ENCODE measurements at regions not wholly inside any gene's neighbourhood (a gene's known extent, or its start where the extent isn't known, plus 50 kb on each side); places are given as distances from the start of the nearest gene placed in this dataset.

GRCh38 chr19:31612873-31613272 is 263.6 kb upstream of the TSHZ3 start:
- no peak for DNase-seq
- H3K27ac ChIP-seq = no peak overlapping the region
- no peaks in the 10 kb centered on the region for H3K4me1 ChIP-seq
- H3K27me3 ChIP-seq (ENCODE audit: low read depth) = no peaks in the 10 kb centered on the region
- no peaks in the 10 kb centered on the region for H3K36me3 ChIP-seq
- intact Hi-C loops (cut with DNase I) = no loop called here
- ATAC-seq = no peak
- TF ChIP-seq CTCF (IDR thresholded peaks at IDR 0.05) = no peak
- no peak overlapping the region for H3K4me3 ChIP-seq
- H3K9me3 ChIP-seq = no peaks in the 10 kb centered on the region

- H3K27me3 ChIP-seq (ENCODE audit: low read depth) = no peaks in the 10 kb centered on the region
- no peak overlapping the region for H3K27ac ChIP-seq
- no peaks in the 10 kb centered on the region for H3K4me1 ChIP-seq
- no peak overlapping the region for H3K4me3 ChIP-seq
- DNase-seq (no peak), ATAC-seq (peak; percentile 33 to 65)
- intact Hi-C loops (cut with DNase I) = no loop called here
- H3K9me3 ChIP-seq = no peaks in the 10 kb centered on the region
- no peaks in the 10 kb centered on the region for H3K36me3 ChIP-seq
- no peak for TF ChIP-seq CTCF (IDR thresholded peaks at IDR 0.05)
These were observed 264.5 kb upstream of the TSHZ3 start for GRCh38 chr19:31613683-31614219.

GRCh38 chr19:31616031-31616430 is 266.8 kb upstream of the TSHZ3 start:
- no peaks in the 10 kb centered on the region for H3K4me1 ChIP-seq
- no peaks in the 10 kb centered on the region for H3K27me3 ChIP-seq (ENCODE audit: low read depth)
- H3K4me3 ChIP-seq = no peak overlapping the region
- DNase-seq (no peak), ATAC-seq (no peak)
- H3K9me3 ChIP-seq = no peaks in the 10 kb centered on the region
- intact Hi-C loops (cut with DNase I) = no loop called here
- no peaks in the 10 kb centered on the region for H3K36me3 ChIP-seq
- no peak for TF ChIP-seq CTCF (IDR thresholded peaks at IDR 0.05)
- no peak overlapping the region for H3K27ac ChIP-seq

- Histone ChIP-seq H3K36me3 (no peaks in the 10 kb centered on the region), H3K27ac (no peak overlapping the region), H3K4me3 (no peak overlapping the region), H3K27me3 (ENCODE audit: low read depth) (no peaks in the 10 kb centered on the region), H3K4me1 (no peaks in the 10 kb centered on the region), H3K9me3 (peaks cover 5% of the 10 kb centered on the region)
- intact Hi-C loops (cut with DNase I) = no loop called here
- DNase-seq = no peak
- no peak for ATAC-seq
- no peak for TF ChIP-seq CTCF (IDR thresholded peaks at IDR 0.05)
These were observed 267.9 kb upstream of the TSHZ3 start for GRCh38 chr19:31617010-31617585.

- H3K4me1 ChIP-seq = no peaks in the 10 kb centered on the region
- no peak overlapping the region for H3K27ac ChIP-seq
- H3K27me3 ChIP-seq (ENCODE audit: low read depth) = no peaks in the 10 kb centered on the region
- ATAC-seq (no peak), DNase-seq (no peak)
- no peak overlapping the region for H3K4me3 ChIP-seq
- TF ChIP-seq CTCF (IDR thresholded peaks at IDR 0.05) = no peak
- intact Hi-C loops (cut with DNase I) = no loop called here
- peaks cover 5% of the 10 kb centered on the region for H3K9me3 ChIP-seq
- H3K36me3 ChIP-seq = no peaks in the 10 kb centered on the region
These were observed 275.8 kb upstream of the TSHZ3 start for GRCh38 chr19:31625056-31625455.

Data from lower lobe of right lung (tissue), 2 donors.